ENCODE measurements at regions not wholly inside any gene's neighbourhood (a gene's known extent, or its start where the extent isn't known, plus 50 kb on each side); places are given as distances from the start of the nearest gene placed in this dataset.

DNA sequence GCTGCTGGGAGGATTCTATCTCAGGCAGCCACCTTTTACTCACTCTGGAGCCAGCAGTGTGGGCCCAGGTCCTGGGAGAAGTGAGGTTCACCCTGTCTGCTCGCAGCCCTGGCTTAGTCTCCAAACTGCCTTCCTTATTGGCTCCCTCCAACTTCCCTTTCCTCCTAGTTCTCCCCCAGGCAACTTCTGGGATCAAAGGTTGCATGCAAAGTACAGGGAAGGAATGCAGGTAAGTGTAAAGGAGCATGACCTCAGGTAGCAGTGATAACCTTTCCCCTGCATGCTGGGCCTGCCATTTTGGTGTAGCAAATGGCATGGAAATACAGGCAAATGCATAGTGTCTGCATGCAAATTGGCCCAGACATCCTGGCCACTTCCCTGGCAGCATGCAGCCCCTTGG is 53.8 kb upstream of the ARAP3 start:
- no peak overlapping the region for H3K4me3 ChIP-seq (ENCODE audit: low read depth, low read length)
- ChIA-PET POLR2A (no interaction called here), CTCF (no interaction called here)
- H3K4me1 ChIP-seq (ENCODE audit: control insufficient read depth, insufficient read depth, low read length), result no peaks in the 10 kb centered on the region
- H3K27ac ChIP-seq (ENCODE audit: extremely low read depth, low read depth, low read length), result no peak overlapping the region
- H3K9me3 ChIP-seq (ENCODE audit: control insufficient read depth, insufficient read depth, low read depth, low read length), result no peaks in the 10 kb centered on the region
- H3K36me3 ChIP-seq (ENCODE audit: control insufficient read depth in 2 of 2, insufficient read depth in 1 of 2, low read length in 2 of 2), result no peaks in the 10 kb centered on the region
- TF ChIP-seq ZNF747 (tag by site-specific recombination; IDR thresholded peaks at IDR 0.05) (no peak), ZNF138 (tag by site-specific recombination; IDR thresholded peaks at IDR 0.05; ENCODE audit: borderline replicate concordance) (no peak), ZNF404 (tag by site-specific recombination; IDR thresholded peaks at IDR 0.05) (no peak), ZEB2 (tag by site-specific recombination; IDR thresholded peaks at IDR 0.05) (no peak), TRIM28 (IDR thresholded peaks at IDR 0.05; ENCODE audit: borderline replicate concordance, low read length) (no peak), ZNF768 (tag by site-specific recombination; IDR thresholded peaks at IDR 0.05) (no peak), ZNF155 (tag by site-specific recombination; IDR thresholded peaks at IDR 0.05) (no peak), ZNF596 (tag by site-specific recombination; IDR thresholded peaks at IDR 0.05) (no peak), ZSCAN16 (tag by site-specific recombination; IDR thresholded peaks at IDR 0.05) (no peak), ZNF785 (tag by site-specific recombination; IDR thresholded peaks at IDR 0.05) (no peak), WT1 (tag by site-specific recombination; IDR thresholded peaks at IDR 0.05) (no peak), GLI4 (tag by site-specific recombination; IDR thresholded peaks at IDR 0.05) (no peak), KLF1 (tag by site-specific recombination; IDR thresholded peaks at IDR 0.05) (no peak), KLF9 (tag by site-specific recombination; IDR thresholded peaks at IDR 0.05; ENCODE audit: low read depth) (no peak)
- TF ChIP-seq, protein P1, sequence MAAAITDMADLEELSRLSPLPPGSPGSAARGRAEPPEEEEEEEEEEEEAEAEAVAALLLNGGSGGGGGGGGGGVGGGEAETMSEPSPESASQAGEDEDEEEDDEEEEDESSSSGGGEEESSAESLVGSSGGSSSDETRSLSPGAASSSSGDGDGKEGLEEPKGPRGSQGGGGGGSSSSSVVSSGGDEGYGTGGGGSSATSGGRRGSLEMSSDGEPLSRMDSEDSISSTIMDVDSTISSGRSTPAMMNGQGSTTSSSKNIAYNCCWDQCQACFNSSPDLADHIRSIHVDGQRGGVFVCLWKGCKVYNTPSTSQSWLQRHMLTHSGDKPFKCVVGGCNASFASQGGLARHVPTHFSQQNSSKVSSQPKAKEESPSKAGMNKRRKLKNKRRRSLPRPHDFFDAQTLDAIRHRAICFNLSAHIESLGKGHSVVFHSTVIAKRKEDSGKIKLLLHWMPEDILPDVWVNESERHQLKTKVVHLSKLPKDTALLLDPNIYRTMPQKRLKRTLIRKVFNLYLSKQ (tag by site-specific recombination; IDR thresholded peaks at IDR 0.05; ENCODE audit: borderline replicate concordance), result no peak
- TF ChIP-seq, protein P2, sequence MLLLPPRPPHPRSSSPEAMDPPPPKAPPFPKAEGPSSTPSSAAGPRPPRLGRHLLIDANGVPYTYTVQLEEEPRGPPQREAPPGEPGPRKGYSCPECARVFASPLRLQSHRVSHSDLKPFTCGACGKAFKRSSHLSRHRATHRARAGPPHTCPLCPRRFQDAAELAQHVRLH (tag by site-specific recombination; IDR thresholded peaks at IDR 0.05), result no peak

DNA sequence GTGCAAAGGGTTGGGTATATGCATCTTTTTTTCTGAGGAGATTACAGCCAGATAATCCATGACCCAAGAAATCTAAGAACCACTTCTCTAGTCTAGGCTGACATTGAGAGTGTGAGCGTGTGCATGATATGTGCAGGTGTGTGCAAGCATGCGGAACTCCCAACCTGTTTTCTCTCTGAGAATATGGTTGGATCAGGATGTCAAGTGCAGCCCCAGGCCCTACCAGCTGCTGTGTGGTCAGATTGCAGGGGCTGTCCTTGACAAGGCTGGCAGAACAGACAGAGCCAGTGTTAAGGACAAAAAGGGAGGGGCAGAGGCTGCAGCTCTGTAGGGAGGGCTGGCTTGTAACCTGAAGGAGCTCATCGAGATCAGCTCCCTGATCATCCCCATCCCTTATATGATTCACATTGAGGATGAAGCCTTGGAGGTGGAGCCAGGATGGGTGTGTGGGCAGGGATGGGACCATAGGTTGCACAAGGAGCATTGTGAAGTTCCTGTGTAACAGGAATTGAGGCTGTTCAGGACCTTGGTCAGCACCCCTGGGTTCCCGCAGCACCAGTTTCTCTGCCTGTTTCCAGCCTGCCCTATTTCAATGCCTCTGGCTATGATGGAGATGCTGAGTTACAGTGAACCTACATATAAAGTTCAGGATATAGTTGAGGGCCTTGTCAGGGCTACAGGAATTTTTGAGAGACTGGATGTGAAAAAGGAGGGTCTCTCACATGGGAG is 52.6 kb upstream of the ARAP3 start:
- H3K4me1 ChIP-seq (ENCODE audit: control insufficient read depth, insufficient read depth, low read length), result no peaks in the 10 kb centered on the region
- H3K4me3 ChIP-seq (ENCODE audit: low read depth, low read length), result no peak overlapping the region
- ChIA-PET CTCF (interaction anchor here (0.6 kb wide), 1 partner anchor 235 kb away, joined by 3 read pairs; no protein-coding TSS in a partner anchor), POLR2A (no interaction called here)
- H3K9me3 ChIP-seq (ENCODE audit: control insufficient read depth, insufficient read depth, low read depth, low read length), result no peaks in the 10 kb centered on the region
- no peak overlapping the region for H3K27ac ChIP-seq (ENCODE audit: extremely low read depth, low read depth, low read length)
- H3K36me3 ChIP-seq (ENCODE audit: control insufficient read depth in 2 of 2, insufficient read depth in 1 of 2, low read length in 2 of 2), result no peaks in the 10 kb centered on the region
- no peak for TF ChIP-seq ZNF843 (tag by site-specific recombination; IDR thresholded peaks at IDR 0.05)
- TF ChIP-seq ZFHX2 (tag by site-specific recombination; conservative IDR thresholded peaks at IDR 0.05), result no peak
- TF ChIP-seq ZNF184 (tag by site-specific recombination; IDR thresholded peaks at IDR 0.05), result no peak
- TF ChIP-seq, protein P3, sequence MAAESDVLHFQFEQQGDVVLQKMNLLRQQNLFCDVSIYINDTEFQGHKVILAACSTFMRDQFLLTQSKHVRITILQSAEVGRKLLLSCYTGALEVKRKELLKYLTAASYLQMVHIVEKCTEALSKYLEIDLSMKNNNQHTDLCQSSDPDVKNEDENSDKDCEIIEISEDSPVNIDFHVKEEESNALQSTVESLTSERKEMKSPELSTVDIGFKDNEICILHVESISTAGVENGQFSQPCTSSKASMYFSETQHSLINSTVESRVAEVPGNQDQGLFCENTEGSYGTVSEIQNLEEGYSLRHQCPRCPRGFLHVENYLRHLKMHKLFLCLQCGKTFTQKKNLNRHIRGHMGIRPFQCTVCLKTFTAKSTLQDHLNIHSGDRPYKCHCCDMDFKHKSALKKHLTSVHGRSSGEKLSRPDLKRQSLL (tag by site-specific recombination; IDR thresholded peaks at IDR 0.05), result no peak
- TF ChIP-seq, protein P4, sequence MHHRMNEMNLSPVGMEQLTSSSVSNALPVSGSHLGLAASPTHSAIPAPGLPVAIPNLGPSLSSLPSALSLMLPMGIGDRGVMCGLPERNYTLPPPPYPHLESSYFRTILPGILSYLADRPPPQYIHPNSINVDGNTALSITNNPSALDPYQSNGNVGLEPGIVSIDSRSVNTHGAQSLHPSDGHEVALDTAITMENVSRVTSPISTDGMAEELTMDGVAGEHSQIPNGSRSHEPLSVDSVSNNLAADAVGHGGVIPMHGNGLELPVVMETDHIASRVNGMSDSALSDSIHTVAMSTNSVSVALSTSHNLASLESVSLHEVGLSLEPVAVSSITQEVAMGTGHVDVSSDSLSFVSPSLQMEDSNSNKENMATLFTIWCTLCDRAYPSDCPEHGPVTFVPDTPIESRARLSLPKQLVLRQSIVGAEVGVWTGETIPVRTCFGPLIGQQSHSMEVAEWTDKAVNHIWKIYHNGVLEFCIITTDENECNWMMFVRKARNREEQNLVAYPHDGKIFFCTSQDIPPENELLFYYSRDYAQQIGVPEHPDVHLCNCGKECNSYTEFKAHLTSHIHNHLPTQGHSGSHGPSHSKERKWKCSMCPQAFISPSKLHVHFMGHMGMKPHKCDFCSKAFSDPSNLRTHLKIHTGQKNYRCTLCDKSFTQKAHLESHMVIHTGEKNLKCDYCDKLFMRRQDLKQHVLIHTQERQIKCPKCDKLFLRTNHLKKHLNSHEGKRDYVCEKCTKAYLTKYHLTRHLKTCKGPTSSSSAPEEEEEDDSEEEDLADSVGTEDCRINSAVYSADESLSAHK (tag by site-specific recombination; IDR thresholded peaks at IDR 0.05), result peak; percentile 72
- TF ChIP-seq, protein P5, sequence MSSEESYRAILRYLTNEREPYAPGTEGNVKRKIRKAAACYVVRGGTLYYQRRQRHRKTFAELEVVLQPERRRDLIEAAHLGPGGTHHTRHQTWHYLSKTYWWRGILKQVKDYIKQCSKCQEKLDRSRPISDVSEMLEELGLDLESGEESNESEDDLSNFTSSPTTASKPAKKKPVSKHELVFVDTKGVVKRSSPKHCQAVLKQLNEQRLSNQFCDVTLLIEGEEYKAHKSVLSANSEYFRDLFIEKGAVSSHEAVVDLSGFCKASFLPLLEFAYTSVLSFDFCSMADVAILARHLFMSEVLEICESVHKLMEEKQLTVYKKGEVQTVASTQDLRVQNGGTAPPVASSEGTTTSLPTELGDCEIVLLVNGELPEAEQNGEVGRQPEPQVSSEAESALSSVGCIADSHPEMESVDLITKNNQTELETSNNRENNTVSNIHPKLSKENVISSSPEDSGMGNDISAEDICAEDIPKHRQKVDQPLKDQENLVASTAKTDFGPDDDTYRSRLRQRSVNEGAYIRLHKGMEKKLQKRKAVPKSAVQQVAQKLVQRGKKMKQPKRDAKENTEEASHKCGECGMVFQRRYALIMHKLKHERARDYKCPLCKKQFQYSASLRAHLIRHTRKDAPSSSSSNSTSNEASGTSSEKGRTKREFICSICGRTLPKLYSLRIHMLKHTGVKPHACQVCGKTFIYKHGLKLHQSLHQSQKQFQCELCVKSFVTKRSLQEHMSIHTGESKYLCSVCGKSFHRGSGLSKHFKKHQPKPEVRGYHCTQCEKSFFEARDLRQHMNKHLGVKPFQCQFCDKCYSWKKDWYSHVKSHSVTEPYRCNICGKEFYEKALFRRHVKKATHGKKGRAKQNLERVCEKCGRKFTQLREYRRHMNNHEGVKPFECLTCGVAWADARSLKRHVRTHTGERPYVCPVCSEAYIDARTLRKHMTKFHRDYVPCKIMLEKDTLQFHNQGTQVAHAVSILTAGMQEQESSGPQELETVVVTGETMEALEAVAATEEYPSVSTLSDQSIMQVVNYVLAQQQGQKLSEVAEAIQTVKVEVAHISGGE (tag by site-specific recombination; conservative IDR thresholded peaks at IDR 0.05; ENCODE audit: low read depth), result no peak
- TF ChIP-seq, protein P6, sequence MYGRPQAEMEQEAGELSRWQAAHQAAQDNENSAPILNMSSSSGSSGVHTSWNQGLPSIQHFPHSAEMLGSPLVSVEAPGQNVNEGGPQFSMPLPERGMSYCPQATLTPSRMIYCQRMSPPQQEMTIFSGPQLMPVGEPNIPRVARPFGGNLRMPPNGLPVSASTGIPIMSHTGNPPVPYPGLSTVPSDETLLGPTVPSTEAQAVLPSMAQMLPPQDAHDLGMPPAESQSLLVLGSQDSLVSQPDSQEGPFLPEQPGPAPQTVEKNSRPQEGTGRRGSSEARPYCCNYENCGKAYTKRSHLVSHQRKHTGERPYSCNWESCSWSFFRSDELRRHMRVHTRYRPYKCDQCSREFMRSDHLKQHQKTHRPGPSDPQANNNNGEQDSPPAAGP (tag by site-specific recombination; IDR thresholded peaks at IDR 0.05), result 0 out of 2 replicates have a peak, but pooled peaks have one; percentile 25
- no peak for TF ChIP-seq ZNF629 (tag by site-specific recombination; IDR thresholded peaks at IDR 0.05)
- TF ChIP-seq ZNF146 (tag by site-specific recombination; IDR thresholded peaks at IDR 0.05), result no peak
- TF ChIP-seq ZNF335 (tag by site-specific recombination; conservative IDR thresholded peaks at IDR 0.05), result no peak
